ENCODE measurements at regions not wholly inside any gene's neighbourhood (a gene's known extent, or its start where the extent isn't known, plus 50 kb on each side); places are given as distances from the start of the nearest gene placed in this dataset.
A peak's percentile ranks its signal among the peaks of the same experiment; 100 is the strongest.

DNA sequence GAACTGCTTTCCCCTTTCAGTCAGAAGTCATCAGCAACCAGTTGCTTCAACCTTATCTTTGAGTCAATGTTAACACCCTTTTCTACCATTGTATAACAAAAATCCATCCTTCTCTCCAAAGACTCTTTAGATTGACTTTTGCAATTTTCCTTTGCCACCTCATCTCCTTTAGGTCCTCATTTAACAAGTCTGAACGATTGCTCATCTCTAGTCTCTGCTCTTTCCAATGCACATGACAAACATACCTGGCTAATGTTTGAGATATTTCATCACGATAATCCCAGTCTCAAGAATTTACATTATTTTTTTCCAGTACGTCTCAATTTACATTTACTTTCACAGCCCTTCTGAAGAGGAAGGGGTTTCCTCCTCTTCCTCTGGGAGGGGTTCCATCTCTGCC is 127.5 kb downstream of the KLF12 start:
- peak; percentile 82 for DNase-seq (ENCODE audit: low read depth)
- no peak overlapping the region for H3K4me3 ChIP-seq (ENCODE audit: low read length)
- TF ChIP-seq, protein P1, sequence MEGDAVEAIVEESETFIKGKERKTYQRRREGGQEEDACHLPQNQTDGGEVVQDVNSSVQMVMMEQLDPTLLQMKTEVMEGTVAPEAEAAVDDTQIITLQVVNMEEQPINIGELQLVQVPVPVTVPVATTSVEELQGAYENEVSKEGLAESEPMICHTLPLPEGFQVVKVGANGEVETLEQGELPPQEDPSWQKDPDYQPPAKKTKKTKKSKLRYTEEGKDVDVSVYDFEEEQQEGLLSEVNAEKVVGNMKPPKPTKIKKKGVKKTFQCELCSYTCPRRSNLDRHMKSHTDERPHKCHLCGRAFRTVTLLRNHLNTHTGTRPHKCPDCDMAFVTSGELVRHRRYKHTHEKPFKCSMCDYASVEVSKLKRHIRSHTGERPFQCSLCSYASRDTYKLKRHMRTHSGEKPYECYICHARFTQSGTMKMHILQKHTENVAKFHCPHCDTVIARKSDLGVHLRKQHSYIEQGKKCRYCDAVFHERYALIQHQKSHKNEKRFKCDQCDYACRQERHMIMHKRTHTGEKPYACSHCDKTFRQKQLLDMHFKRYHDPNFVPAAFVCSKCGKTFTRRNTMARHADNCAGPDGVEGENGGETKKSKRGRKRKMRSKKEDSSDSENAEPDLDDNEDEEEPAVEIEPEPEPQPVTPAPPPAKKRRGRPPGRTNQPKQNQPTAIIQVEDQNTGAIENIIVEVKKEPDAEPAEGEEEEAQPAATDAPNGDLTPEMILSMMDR (IDR thresholded peaks at IDR 0.05; ENCODE audit: insufficient read depth, low read depth, low read length, missing control alignments) = no peak

GRCh38 chr13:74005320-74006157 is 128.7 kb downstream of the KLF12 start:
- TF ChIP-seq, protein P1 (IDR thresholded peaks at IDR 0.05; ENCODE audit: insufficient read depth, low read depth, low read length, missing control alignments) = no peak
- H3K4me3 ChIP-seq (ENCODE audit: low read length) = no peak overlapping the region
- DNase-seq (ENCODE audit: low read depth) = no peak

DNA sequence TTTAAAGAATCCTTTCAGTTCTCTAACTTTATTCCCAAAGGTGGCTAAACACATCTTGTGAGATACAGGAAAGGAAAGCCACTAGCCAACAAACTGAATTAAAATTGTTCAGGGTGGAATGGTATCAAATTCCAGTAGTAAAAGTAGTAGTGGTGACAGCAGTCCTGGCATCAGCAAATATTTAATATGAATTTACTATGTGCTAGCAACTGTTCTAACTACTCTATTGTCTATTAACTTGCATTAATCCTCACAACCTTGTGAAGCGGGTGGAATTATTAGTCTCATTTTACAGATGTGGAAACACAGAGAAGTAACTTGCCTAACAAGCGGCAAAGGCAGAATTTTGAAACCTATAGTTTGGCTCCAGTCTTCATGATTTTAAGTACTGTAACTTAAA is 130.1 kb downstream of the KLF12 start:
- H3K4me3 ChIP-seq (ENCODE audit: low read length) = no peak overlapping the region
- DNase-seq (ENCODE audit: low read depth) = no peak
- TF ChIP-seq, protein P1 (IDR thresholded peaks at IDR 0.05; ENCODE audit: insufficient read depth, low read depth, low read length, missing control alignments) = no peak

GRCh38 chr13:74003374-74003773 is 130.8 kb downstream of the KLF12 start:
- TF ChIP-seq, protein P1 (IDR thresholded peaks at IDR 0.05; ENCODE audit: insufficient read depth, low read depth, low read length, missing control alignments) = no peak
- no peak for DNase-seq (ENCODE audit: low read depth)
- no peak overlapping the region for H3K4me3 ChIP-seq (ENCODE audit: low read length)

GRCh38 chr13:74000876-74001275 is 133.3 kb downstream of the KLF12 start:
- DNase-seq (ENCODE audit: low read depth) = no peak
- TF ChIP-seq, protein P1 (IDR thresholded peaks at IDR 0.05; ENCODE audit: insufficient read depth, low read depth, low read length, missing control alignments) = no peak
- no peak overlapping the region for H3K4me3 ChIP-seq (ENCODE audit: low read length)

- H3K4me3 ChIP-seq (ENCODE audit: low read length) = no peak overlapping the region
- DNase-seq (ENCODE audit: low read depth) = no peak
These were observed 135.6 kb downstream of the KLF12 start for GRCh38 chr13:73998631-73999030.

More at GRCh38 chr13:73998631-73999030, 135.6 kb downstream of the KLF12 start:
- TF ChIP-seq, protein P1 (IDR thresholded peaks at IDR 0.05; ENCODE audit: insufficient read depth, low read depth, low read length, missing control alignments) = no peak
